ENCODE measurements at regions not wholly inside any gene's neighbourhood (a gene's known extent, or its start where the extent isn't known, plus 50 kb on each side); places are given as distances from the start of the nearest gene placed in this dataset.

DNA sequence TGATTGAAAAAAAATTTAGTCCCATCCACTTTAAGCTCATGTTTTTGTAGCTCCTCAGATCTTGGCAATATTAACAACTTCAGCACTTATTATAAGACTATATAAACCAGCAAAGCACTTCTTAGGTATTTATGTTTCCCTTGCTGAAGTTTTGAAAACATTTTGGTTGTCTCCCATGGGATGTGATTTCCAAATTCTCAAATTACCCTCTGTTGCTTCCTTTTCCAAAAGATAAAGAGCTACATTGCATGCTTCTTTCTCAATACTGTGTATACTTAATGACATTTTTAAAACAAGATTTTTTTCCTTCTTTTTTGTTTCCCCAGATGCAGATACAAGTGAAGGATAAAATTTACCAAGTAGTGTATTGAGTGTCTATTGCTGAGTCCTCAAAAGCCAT, 567.1 kb downstream of the CSNK1G3 start:
- FAIRE-seq = no peak
- no peak for DNase-seq (ENCODE audit: extremely low spot score, insufficient read length, low read depth)

DNA sequence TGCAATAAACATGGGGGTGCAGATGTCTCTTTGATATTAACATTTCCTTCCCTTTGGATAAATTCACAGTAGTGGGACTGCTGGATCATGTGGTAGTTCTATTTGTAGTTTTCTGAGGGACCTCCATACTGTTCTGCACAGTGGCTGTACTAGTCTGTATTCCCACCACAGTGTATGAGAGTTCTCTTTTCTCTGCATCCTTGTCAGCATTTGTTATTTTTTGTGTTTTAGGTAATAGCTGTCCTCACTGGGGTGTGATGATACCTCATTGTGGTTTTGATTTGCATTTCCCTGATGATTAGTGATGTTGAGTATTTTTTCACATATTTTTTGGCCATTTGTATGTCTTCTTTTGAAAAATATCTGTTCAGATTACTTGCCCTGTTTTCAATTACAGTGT, 562.5 kb downstream of the CSNK1G3 start:
- DNase-seq (ENCODE audit: extremely low spot score, insufficient read length, low read depth) (no peak), FAIRE-seq (no peak)

DNA sequence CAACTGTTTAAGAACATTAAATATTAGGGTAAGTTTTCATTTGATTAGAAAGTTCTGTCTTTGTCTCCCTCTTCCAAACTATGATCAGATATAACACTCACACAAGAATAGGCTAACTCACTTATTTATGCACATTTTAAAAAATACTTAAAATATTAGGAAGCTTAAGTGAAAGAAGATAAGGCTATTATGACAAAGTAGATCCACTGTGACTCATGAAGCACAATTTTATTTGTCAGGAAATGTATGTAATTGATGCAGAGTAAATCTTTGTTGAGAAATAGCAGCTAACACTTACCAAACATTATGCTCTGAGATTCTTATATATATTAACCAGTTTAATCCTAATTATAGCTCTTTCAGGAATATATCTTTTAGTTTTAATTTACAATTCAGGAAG, 560.6 kb downstream of the CSNK1G3 start:
- DNase-seq (ENCODE audit: extremely low spot score, insufficient read length, low read depth) = no peak
- FAIRE-seq = no peak

DNA sequence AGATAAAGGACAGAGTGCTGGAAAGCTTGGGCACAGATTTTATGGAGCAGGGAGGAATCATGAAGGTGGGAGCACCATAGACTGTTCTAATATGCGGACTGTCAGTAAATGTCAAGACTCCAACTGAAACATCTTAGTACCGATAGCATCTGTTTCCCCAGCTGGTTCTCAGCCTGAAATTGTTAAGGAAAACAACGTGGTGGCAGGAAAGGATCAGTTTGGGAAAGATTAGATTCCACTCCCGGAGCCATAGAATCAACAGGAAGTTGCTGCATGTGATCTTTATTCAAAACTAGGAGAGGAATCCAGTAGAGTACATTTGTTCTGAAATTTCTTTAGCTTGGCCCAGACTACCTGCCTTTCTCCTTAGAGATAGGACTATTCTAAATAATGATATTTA, 559.1 kb downstream of the CSNK1G3 start:
- DNase-seq (ENCODE audit: extremely low spot score, insufficient read length, low read depth) = no peak
- FAIRE-seq = no peak

DNA sequence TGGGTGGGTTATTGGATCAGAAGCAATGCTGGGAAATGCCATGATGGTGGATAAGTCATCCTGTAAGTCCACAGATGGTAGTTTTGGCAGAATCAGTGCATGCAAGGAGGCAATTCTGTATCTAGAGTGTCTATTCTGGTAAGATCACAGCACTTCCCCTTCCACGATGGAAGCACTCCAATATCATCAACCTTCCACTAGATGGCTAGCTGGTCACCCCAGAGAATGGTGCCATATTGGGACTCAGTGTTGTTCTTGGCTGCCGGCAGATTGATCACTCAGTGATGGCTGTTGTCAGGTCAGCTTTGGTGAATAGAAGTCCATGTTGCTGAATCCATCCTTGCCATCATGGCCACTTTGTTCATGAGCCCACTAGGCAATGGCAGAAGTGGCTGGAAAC, 553.5 kb downstream of the CSNK1G3 start:
- DNase-seq (ENCODE audit: extremely low spot score, insufficient read length, low read depth) (no peak), FAIRE-seq (no peak)

DNA sequence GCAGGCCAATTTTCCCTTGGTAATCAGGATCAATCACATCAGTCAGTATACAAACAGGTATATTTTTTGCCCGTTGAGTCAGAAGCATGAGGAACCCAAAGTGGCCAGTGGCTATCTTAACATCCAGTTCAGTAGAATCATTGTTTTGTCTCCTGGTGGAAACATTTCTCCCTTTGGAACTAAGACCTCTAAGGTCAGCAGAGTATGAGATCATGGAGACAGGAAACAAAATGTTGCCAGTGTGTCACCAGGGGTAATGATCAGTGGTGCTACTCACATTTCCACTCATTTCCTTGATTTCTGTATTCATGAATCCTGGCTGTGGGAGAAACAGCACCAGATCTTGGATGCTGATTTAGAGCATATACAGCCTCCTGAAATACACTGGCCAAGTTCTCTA, 553.0 kb downstream of the CSNK1G3 start:
- DNase-seq (ENCODE audit: extremely low spot score, insufficient read length, low read depth) (no peak), FAIRE-seq (no peak)

DNA sequence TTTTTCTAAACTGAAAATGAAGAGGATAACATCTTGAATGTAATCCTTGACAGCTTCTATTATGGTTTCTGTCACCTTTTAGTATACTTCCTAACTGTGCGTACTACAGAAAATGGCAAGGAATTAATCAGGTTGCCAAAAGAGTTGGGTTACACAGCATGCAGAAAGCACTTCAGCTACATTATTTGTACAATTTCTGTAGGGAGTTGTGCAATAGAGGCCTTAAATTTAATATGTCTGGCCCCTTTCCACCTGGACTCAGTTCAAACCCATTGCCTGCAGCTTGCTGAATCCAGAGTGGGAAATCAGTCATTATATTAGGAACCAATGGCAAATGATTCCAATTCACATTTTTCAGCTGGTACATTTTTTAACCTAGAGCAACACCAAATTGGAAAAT, 549.7 kb downstream of the CSNK1G3 start:
- DNase-seq (ENCODE audit: extremely low spot score, insufficient read length, low read depth) = no peak
- no peak for FAIRE-seq

DNA sequence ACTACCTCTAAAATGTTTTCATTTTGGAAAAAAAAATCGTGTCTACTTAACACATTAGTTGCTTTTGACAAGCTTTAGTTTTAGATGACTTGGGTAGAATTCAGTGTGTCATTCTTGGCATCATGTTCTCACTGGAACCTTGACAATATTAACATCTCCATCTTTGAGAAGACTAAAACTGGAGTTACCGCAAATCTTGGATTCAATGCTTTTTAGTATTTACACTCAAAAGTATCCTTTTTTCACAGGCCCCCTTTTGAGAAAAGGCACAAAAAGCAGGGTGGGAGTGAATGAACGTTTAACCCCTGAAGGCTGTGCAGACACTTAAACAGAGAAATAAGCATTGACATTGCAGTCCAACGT, 549.1 kb downstream of the CSNK1G3 start:
- DNase-seq (ENCODE audit: extremely low spot score, insufficient read length, low read depth) (no peak), FAIRE-seq (no peak)

DNA sequence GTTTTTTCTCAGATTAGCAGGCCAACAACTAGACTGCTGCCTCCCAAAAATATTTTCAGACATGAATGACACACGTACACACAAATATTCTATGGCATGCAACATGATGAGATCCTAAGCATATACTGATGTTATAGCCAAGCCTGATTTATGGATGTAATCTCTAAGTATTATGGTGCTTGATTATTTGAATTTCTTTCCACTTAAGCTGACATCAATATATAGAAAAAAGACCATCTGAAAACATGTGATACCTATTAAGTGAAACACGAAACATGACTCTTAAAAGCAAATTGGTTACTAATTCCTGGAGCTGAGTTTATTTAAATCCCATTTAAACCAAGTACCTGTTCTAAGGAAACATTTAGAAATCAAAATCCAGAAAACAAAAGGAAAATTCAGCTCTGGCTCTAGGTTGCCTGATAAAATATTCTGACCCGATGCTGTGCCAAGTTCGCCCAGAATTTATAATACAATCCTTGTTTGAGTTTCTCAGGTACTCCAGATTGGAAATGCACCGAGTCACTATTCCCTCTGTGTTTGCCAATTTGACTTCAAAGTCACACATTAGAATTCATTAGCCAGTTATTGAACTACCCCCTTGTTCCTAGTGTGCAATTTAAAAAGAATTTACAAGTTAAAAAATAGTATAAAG, 548.6 kb downstream of the CSNK1G3 start:
- no peak for FAIRE-seq

DNA sequence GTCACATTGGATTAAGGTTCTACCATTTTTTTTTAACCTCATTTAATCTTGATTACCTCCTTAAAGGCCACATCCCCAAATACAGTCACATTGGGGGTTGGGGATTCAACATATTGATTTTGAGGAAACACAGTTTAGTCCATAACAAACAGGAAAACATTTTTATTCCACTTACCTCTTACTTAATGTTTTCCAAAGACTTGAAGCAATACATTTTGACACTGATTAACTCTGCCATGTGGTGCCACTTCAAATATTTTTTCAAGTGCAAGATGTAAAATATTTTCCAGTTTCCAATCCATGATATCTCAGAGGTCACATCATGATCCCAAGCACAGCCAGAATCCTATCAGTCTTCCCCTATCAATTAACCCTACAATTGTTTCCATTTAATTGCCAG, 548.0 kb downstream of the CSNK1G3 start:
- DNase-seq (ENCODE audit: extremely low spot score, insufficient read length, low read depth) (no peak), FAIRE-seq (no peak)

More for the DNA sequence above, 548.6 kb downstream of the CSNK1G3 start:
- no peak for DNase-seq (ENCODE audit: extremely low spot score, insufficient read length, low read depth)

DNA sequence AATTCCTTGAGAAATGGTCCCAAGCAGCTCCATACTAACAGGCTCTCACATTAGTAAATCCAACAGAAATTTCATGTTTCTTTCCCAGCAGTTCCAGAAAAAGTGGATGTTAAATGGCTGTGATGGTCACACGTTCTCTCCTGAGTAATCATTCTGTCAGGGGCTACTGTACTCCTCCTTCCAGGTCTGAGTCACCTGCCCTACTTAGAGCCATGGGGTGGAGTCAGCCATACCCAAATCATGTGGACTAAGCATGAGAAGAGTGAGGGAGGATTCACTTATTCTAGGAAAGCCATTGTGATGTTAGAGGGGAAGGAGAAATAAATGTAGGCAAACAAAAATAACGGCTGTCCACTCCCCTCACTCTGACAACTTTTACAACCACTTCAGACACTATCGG, 547.2 kb downstream of the CSNK1G3 start:
- no peak for FAIRE-seq

DNA sequence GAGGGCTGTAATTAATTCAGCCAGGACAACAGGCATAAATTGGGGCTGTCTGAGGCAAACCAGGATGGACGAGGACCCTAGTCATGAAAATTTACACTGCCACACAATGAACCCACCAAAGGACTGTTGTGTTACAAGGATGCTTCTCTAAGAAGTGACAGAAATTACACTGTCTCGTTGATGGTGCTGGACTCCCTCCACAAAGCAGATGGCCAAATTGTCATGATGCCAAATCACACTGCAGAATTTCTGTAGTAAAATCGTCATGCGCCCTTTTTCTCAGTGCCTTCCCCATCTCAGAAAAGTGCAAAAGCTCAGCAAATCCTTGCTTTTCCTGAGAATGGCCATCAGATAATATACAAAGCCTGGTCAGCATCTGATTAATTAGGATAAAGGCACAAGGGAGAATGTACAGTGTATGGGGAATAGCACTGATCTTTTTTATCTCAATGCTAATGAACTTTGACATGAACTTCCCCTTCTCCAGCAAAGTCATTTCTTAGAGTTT, 545.8 kb downstream of the CSNK1G3 start:
- DNase-seq (ENCODE audit: extremely low spot score, insufficient read length, low read depth) = no peak
- peak; percentile 45 for FAIRE-seq

More for the DNA sequence above, 547.2 kb downstream of the CSNK1G3 start:
- no peak for DNase-seq (ENCODE audit: extremely low spot score, insufficient read length, low read depth)

DNA sequence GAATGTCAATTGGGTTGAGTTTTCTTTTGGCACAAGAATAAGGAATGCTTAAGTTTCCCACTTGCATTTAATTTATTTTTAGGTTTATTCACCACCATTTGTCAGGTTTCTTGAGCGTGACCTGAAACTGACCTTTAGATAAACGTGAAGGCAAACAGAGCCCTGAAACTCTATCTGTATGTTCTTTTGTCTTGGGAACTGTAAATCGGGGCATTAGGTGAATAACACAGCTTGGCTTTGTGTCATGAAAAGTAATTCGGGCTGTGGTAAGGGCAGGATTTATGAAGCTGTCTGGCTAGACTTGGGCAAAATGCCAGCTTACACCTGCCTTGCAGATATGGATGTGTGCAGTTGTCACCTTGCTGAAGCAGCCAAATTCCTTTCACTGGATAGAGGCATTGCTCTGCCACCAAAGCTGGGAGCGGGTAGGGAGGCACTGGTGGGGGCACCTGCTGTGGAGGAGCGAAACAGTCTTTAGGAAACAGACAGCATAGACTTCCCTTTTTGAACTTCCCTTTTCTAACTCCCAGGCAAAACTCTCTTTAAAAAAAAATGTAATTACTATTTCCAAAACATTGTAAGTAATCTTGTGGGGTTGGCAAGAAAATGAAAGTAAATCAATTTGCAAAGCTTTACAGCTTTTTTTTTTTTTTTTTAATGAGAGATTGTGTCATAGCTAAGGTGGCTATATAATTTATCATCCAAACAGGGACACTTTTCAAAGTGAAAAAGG, 545.2 kb downstream of the CSNK1G3 start:
- DNase-seq (ENCODE audit: extremely low spot score, insufficient read length, low read depth) (no peak), FAIRE-seq (peak; percentile 77)

DNA sequence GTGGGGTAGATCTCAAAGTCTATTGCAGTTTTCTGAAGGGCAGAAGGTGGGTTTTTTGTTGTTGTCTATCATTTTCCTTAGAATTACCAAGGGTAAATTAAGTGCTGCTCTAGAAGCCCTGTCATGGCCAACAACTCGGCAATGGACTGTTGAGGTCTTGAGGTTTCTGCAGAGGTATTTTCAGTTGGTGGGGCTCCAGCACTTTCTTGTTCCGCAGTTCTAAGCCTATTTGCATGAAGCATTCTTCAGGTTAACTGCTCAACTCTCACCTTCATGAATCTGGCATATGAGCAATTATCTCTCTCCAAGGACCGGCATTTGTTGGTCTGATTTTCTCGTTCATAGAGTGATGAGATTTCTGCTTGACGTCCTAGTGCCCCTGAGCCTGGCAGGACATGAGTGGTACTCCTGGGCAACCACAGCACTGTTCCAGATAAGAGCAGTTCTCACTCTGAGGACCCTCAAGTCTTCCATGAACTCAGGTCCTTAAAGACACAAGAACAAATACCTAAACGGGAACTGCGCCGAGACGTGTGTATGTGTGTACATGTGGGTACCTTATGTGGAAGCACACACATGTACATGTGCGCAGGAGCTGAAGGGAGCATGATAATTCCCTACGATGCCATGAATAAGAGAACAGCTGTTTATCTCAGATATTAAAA, 544.5 kb downstream of the CSNK1G3 start:
- peak; percentile 79 for FAIRE-seq

DNA sequence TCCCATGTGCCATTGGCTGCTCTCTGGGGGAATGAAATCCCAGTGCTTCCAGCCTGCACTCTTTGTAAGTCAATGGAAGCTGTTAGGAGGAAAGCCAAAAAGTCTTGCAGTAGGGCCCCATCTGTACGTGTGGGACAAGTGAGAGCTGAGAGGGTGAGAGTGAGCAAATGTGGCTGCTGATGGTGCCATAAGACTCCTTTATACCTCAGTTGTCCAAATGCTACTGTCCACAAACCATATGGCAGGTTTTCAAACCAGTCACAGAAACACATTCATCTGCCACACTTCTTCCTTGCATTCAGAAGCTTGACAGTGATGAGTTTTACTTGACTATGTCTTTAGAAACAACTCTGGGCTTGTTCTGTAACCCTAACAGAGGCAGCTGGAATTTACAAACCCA, 543.8 kb downstream of the CSNK1G3 start:
- FAIRE-seq = no peak
- DNase-seq (ENCODE audit: extremely low spot score, insufficient read length, low read depth) = no peak

More for the DNA sequence above, 544.5 kb downstream of the CSNK1G3 start:
- DNase-seq (ENCODE audit: extremely low spot score, insufficient read length, low read depth) = no peak

DNA sequence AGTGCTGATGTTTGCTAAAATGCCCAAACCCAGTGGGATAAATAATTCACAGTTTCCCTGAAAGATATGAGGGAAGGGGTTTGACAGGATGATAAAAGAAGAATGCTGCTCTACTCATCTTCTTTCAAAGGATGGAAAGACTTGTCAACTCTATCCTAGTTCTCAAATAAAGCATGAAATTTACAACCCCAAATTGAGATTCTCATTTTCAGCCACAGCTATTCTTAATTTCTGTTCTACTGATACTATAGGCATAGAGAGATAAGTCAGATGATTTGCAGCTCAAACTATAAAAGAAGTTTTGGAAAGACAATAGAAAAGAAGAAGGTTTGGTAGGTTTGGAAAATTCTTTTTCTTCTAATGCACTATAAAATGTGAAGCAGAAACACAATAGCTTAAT, 542.6 kb downstream of the CSNK1G3 start:
- peak; percentile 59 for FAIRE-seq
- DNase-seq (ENCODE audit: extremely low spot score, insufficient read length, low read depth) = no peak

DNA sequence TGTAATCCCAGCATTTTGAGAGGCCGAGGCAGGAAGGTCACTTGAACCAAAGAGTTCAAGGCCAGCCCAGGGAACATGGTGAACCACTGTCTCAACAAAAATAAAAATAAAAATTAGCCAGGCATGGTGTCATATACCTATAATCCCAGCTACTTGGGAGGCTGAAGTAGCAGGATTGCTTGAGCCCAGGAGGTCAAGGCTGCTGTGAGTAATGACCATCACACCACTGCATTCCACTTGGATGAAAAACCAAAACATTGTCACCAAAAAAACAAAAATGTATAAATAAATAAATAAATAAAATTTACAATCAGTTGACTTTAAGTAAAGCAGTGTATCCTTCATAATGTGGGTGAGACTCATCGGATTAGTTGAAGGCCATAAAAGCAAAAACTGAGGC, 541.4 kb downstream of the CSNK1G3 start:
- FAIRE-seq (no peak), DNase-seq (ENCODE audit: extremely low spot score, insufficient read length, low read depth) (no peak)

DNA sequence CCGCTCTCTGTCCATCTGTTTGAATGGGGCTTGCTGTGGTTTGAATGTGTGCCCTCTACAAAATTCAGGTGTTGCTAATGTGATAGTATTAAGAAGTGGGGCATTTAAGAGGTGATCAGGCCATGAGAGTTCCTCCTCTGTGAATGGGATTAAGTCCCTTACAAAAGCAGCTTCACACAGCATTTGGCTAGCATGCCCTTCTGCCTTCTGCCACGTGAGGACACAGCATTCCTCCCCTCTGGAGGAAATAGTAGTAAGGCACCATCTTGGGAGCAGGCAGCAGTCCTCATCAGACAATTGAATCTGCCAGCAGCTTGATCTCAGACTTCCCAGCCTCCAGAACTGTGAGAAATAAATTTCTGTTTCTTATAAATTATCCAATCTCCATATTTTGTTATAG, 540.2 kb downstream of the CSNK1G3 start:
- DNase-seq (ENCODE audit: extremely low spot score, insufficient read length, low read depth) (no peak), FAIRE-seq (no peak)

DNA sequence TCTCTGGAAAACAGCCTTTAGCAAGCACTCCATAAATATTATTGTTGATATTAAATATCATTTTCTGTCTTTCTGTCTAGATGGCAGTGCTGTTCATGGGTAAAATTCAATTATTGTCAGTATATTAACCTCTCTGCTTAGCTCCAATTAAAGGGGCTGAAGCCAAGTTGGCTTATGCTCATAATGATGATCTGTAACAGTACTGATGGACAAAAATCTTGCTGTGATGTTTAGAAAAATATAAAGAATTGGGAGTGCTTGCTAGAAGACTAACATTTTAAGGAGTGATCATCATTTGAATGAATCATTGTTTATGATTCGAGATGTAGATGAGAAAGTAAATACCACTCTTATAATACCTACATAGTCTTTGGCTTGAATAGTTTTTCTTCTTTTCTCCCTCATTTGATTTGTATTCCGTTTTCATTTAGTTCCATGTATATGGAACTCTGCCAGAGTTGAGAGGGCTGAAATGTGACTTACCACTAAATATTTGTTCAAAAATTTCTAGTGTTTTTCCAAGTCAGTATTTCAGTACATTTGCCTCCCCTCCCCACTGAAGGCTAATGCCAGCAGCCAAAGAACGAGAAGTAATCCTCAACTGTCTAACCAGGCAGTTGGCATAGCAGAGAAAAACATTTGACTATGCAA, 538.3 kb downstream of the CSNK1G3 start:
- DNase-seq (ENCODE audit: extremely low spot score, insufficient read length, low read depth) = no peak
- FAIRE-seq = no peak

DNA sequence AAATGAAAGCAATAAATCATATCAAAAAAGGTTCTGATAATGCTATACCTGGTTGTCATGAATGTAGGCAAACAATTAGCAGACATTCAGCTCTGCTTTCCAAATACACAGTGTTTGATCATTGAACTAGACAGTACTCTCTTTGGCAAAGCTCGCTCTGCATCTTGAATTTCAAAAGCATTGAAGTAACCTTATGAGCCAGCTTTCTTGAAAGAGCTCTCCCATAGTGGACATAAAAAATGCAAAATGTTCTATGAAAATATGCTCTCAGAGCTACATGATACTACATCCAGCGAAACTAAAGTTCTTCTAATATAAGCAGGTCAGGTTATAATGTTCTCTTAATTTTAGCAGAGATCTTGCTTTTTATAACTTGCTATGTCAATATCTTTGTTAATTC, 533.4 kb downstream of the CSNK1G3 start:
- FAIRE-seq (no peak), DNase-seq (ENCODE audit: extremely low spot score, insufficient read length, low read depth) (no peak)

DNA sequence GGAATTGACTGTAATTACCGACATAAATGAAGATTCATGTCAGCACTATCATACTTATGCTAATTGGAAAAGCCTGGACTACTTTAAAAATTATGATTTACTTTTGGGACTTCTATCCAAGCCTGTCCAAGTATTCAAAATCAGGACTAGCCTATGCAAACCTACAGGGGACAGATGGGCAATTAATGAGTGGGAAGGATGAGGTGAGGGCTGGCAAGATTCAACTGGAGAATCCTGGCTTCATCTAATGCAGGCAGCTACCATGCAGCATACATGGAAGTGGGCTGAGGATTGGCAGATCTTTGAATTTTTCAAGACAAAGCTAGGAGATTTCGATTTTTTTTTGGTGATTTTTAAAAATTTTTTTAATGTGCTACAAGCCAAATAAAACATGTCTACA, 532.6 kb downstream of the CSNK1G3 start:
- FAIRE-seq (no peak), DNase-seq (ENCODE audit: extremely low spot score, insufficient read length, low read depth) (no peak)

Data from GM18507 (cell line).